ENCODE measurements at regions not wholly inside any gene's neighbourhood (a gene's known extent, or its start where the extent isn't known, plus 50 kb on each side); places are given as distances from the start of the nearest gene placed in this dataset.

- DNase-seq (ENCODE audit: low read depth in 2 of 2), result no peak
Observed at GRCh38 chr1:98480271-98480670, 181.2 kb upstream of the SNX7 start.

- no peak for DNase-seq (ENCODE audit: low read depth in 2 of 2)
Observed at GRCh38 chr1:98478121-98478520, 183.4 kb upstream of the SNX7 start.

- no peak for DNase-seq (ENCODE audit: low read depth in 2 of 2)
Observed at GRCh38 chr1:98472878-98473277, 188.6 kb upstream of the SNX7 start.

- DNase-seq (ENCODE audit: low read depth in 2 of 2), result no peak
Observed at GRCh38 chr1:98471633-98472032, 189.9 kb upstream of the SNX7 start.

- DNase-seq (ENCODE audit: low read depth in 2 of 2), result no peak
Observed at GRCh38 chr1:98468111-98468717, 193.3 kb upstream of the SNX7 start.

- DNase-seq (ENCODE audit: low read depth in 2 of 2), result no peak
Observed at GRCh38 chr1:98467586-98467985, 193.9 kb upstream of the SNX7 start.

GRCh38 chr1:98467122-98467521, 194.4 kb upstream of the SNX7 start:
- DNase-seq (ENCODE audit: low read depth in 2 of 2), result no peak

- DNase-seq (ENCODE audit: low read depth in 2 of 2), result no peak
Observed at GRCh38 chr1:98461873-98462385, 199.6 kb upstream of the SNX7 start.

- DNase-seq (ENCODE audit: low read depth in 2 of 2), result no peak
Observed at GRCh38 chr1:98460136-98460535, 201.4 kb upstream of the SNX7 start.

GRCh38 chr1:98459486-98459870, 202.0 kb upstream of the SNX7 start:
- DNase-seq (ENCODE audit: low read depth in 2 of 2), result no peak

GRCh38 chr1:98458511-98459485, 202.7 kb upstream of the SNX7 start:
- no peak for DNase-seq (ENCODE audit: low read depth in 2 of 2)

GRCh38 chr1:98457248-98457647, 204.3 kb upstream of the SNX7 start:
- DNase-seq (ENCODE audit: low read depth in 2 of 2), result no peak

- DNase-seq (ENCODE audit: low read depth in 2 of 2), result no peak
Observed at GRCh38 chr1:98454666-98455065, 206.9 kb upstream of the SNX7 start.

GRCh38 chr1:98453066-98453465, 208.5 kb upstream of the SNX7 start:
- no peak for DNase-seq (ENCODE audit: low read depth in 2 of 2)

GRCh38 chr1:98452162-98452561, 209.4 kb upstream of the SNX7 start:
- no peak for DNase-seq (ENCODE audit: low read depth in 2 of 2)

GRCh38 chr1:98441281-98441680, 220.2 kb upstream of the SNX7 start:
- no peak for DNase-seq (ENCODE audit: low read depth in 2 of 2)

GRCh38 chr1:98439471-98439870, 222.1 kb upstream of the SNX7 start:
- DNase-seq (ENCODE audit: low read depth in 2 of 2), result no peak

GRCh38 chr1:98437540-98437939, 224.0 kb upstream of the SNX7 start:
- DNase-seq (ENCODE audit: low read depth in 2 of 2), result no peak

- no peak for DNase-seq (ENCODE audit: low read depth in 2 of 2)
Observed at GRCh38 chr1:98437011-98437410, 224.5 kb upstream of the SNX7 start.

- DNase-seq (ENCODE audit: low read depth in 2 of 2), result no peak
Observed at GRCh38 chr1:98429965-98430443, 231.5 kb upstream of the SNX7 start.

- no peak for DNase-seq (ENCODE audit: low read depth in 2 of 2)
Observed at GRCh38 chr1:98428864-98429263, 232.7 kb upstream of the SNX7 start.

GRCh38 chr1:98427664-98428063, 233.9 kb upstream of the SNX7 start:
- DNase-seq (ENCODE audit: low read depth in 2 of 2), result no peak

GRCh38 chr1:98426092-98426491, 235.4 kb upstream of the SNX7 start:
- no peak for DNase-seq (ENCODE audit: low read depth in 2 of 2)
